ENCODE measurements at regions not wholly inside any gene's neighbourhood (a gene's known extent, or its start where the extent isn't known, plus 50 kb on each side); places are given as distances from the start of the nearest gene placed in this dataset.

DNA sequence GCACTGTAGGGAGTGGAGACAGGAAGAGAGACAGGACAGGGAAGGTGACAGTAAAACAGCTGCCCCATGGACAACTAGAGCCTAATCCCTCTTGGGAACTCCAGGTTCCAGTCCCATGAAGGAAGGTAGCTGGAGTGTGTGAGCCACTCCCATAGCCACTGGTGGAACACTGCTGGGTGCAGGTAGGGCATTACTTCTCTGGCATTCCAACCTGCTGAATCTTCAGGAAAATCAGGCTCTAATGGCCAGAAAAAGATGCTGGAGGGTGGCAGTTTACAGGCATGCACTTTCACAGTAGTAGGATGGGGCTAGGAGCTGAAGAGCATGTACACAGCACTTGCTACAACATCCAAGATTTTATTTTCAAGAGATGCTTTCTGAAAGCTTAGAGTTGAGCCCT is 259.4 kb downstream of the AUH start (continued):
- no peak for TF ChIP-seq ZNF462 (CRISPR knock-in tag; IDR thresholded peaks at IDR 0.05)
- no peak for TF ChIP-seq STAT1 (IDR thresholded peaks at IDR 0.05; ENCODE audit: unreplicated experiment)
- TF ChIP-seq, protein P1, sequence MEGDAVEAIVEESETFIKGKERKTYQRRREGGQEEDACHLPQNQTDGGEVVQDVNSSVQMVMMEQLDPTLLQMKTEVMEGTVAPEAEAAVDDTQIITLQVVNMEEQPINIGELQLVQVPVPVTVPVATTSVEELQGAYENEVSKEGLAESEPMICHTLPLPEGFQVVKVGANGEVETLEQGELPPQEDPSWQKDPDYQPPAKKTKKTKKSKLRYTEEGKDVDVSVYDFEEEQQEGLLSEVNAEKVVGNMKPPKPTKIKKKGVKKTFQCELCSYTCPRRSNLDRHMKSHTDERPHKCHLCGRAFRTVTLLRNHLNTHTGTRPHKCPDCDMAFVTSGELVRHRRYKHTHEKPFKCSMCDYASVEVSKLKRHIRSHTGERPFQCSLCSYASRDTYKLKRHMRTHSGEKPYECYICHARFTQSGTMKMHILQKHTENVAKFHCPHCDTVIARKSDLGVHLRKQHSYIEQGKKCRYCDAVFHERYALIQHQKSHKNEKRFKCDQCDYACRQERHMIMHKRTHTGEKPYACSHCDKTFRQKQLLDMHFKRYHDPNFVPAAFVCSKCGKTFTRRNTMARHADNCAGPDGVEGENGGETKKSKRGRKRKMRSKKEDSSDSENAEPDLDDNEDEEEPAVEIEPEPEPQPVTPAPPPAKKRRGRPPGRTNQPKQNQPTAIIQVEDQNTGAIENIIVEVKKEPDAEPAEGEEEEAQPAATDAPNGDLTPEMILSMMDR (conservative IDR thresholded peaks at IDR 0.05; ENCODE audit: low read depth in 2 of 2): no peak
- TF ChIP-seq ETS1 (IDR thresholded peaks at IDR 0.05): no peak
- TF ChIP-seq ZNF331 (CRISPR knock-in tag; IDR thresholded peaks at IDR 0.05; ENCODE audit: low read depth): no peak
- no peak for TF ChIP-seq EZH2phosphoT487 (IDR thresholded peaks at IDR 0.05; ENCODE audit: unreplicated experiment)

- Histone ChIP-seq H2AFZ (no peak overlapping the region), H3K27me3 (ENCODE audit: insufficient read depth) (no peaks in the 10 kb centered on the region), H3K36me3 (ENCODE audit: insufficient read depth) (no peaks in the 10 kb centered on the region), H3K9me2 (ENCODE audit: insufficient read depth) (no peaks in the 10 kb centered on the region; the same call in 1 of the 2 replicates), H3K4me2 (no peak overlapping the region), H4K20me1 (replicated peaks; ENCODE audit: insufficient read depth) (no peaks in the 10 kb centered on the region), H3K27ac (ENCODE audit: low read depth) (no peak overlapping the region), H3F3A (replicated peaks; ENCODE audit: low read depth) (no peaks in the 10 kb centered on the region), H3K4me3 (no peak overlapping the region), H3K79me2 (replicated peaks; ENCODE audit: insufficient read depth) (no peaks in the 10 kb centered on the region), H3K4me1 (ENCODE audit: insufficient read depth) (no peaks in the 10 kb centered on the region)
- Mint-ChIP-seq H3K27ac (no peak overlapping the region), H3K9me3 (no peaks in the 10 kb centered on the region), H3K4me3 (no peak overlapping the region), H3K36me3 (ENCODE audit: low read depth) (no peaks in the 10 kb centered on the region), H3K27me3 (ENCODE audit: insufficient read depth, low read depth, poor library complexity) (no peaks in the 10 kb centered on the region), H3K4me1 (peaks cover 9% of the 10 kb centered on the region)
- ATAC-seq (no peak), DNase-seq (ENCODE audit: low spot score) (no peak)
- TF ChIP-seq ZNF462 (CRISPR knock-in tag; IDR thresholded peaks at IDR 0.05): no peak
- TF ChIP-seq ZNF331 (CRISPR knock-in tag; IDR thresholded peaks at IDR 0.05; ENCODE audit: low read depth): no peak
Observed at GRCh38 chr9:91103931-91104330, 257.8 kb downstream of the AUH start.
